Gastroesophageal sphincter (tissue), 4 donors: ENCODE measurements at regions not wholly inside any gene's neighbourhood (a gene's known extent, or its start where the extent isn't known, plus 50 kb on each side); places are given as distances from the start of the nearest gene placed in this dataset.

ENCODE experiments used
- ATAC-seq: fragments of 150-250 bp; one replicate; pipeline ENCODE4 v1.9.1; 2016; ENCODE audit warnings: mild to moderate bottlenecking, moderate library complexity
- H3K27ac ChIP-seq, 4 donors: fragments of 200-600 bp; sonication (generic) in 3 of 4; 1 replicate in 3 of 4; 2 replicates in 1 of 4; pipeline ENCODE4 v1.5.1; 2016 to 2019
- H3K27me3 ChIP-seq: fragments of 200-600 bp; sonication (generic); one replicate; pipeline ENCODE4 v1.5.1; 2019
- H3K36me3 ChIP-seq, 2 donors: fragments of 200-600 bp; sonication (generic); one replicate each; pipeline ENCODE4 v1.5.1; 2019; ENCODE audit warnings: control low read depth in 1 of 2
- H3K4me1 ChIP-seq, 3 donors: fragments of 200-600 bp; sonication (generic); 1 replicate in 2 of 3; 2 replicates in 1 of 3; pipeline ENCODE4 v1.5.1; 2016 to 2019; ENCODE audit warnings: control low read depth in 2 of 3
- H3K4me3 ChIP-seq, 2 donors: fragments of 200-600 bp; sonication (generic); one replicate each; pipeline ENCODE4 v1.5.1; 2019; ENCODE audit warnings: mild to moderate bottlenecking in 1 of 2, moderate library complexity in 1 of 2
- H3K9me3 ChIP-seq, 3 donors: fragments of 200-600 bp; sonication (generic); one replicate each; pipeline ENCODE4 v1.5.1; 2017 to 2019; ENCODE audit warnings: control low read depth in 2 of 3
- EP300 ChIP-seq: sonication (generic); formaldehyde crosslinking; IDR thresholded peaks from one replicate; pipeline ENCODE4 v1.6.1; 2017; ENCODE audit warnings: antibody characterized with exemption, mild to moderate bottlenecking
- POLR2A ChIP-seq, 2 donors: fragments of 450-650 bp; IDR thresholded peaks; one replicate each; pipeline ENCODE4 v1.6.1; 2017; ENCODE audit warnings: antibody characterized with exemption in 2 of 2, mild to moderate bottlenecking in 2 of 2, moderate library complexity in 1 of 2
- POLR2AphosphoS5 ChIP-seq: sonication (generic); formaldehyde crosslinking; IDR thresholded peaks from one replicate; pipeline ENCODE4 v1.6.1; 2017; ENCODE audit warnings: antibody characterized with exemption
- WGBS, 2 donors: methylation state at CpG; one replicate each; pipeline ENCODE4 v1.1.5; 2018; ENCODE audit warnings: low coverage in 1 of 2; 5-methylcytosine and 5-hydroxymethylcytosine counted together
- TF ChIP-seq, protein P1 (sequence below), 4 experiments: fragments of 200-600 bp in 2 of 4; fragments of 450-650 bp in 2 of 4; sonication (generic) in 1 of 4; IDR thresholded peaks; one replicate each; pipeline ENCODE4 v1.5.1; 2017 to 2019; ENCODE audit warnings: antibody characterized with exemption in 4 of 4, mild to moderate bottlenecking in 2 of 4, moderate library complexity in 2 of 4

- Histone ChIP-seq H3K4me1 (peaks cover 0 to 20% (median 3%) of the 10 kb centered on the region in 3 donors), H3K9me3 (no peaks in the 10 kb centered on the region), H3K4me3 (no peak overlapping the region), H3K27ac (no peak overlapping the region), H3K27me3 (no peaks in the 10 kb centered on the region), H3K36me3 (no peaks in the 10 kb centered on the region)
- ATAC-seq = no peak
- no peak for TF ChIP-seq EP300
- 83 to 100% methylated on average over 1 of the region's 1 CpG for WGBS, 2 donors
Measured at GRCh38 chr21:35527358-35527757, 478.3 kb upstream of the RUNX1 start.

- ATAC-seq = no peak
- WGBS, 2 donors = 0 to 60% methylated on average over 1 to 2 of the region's 2 CpGs
- H3K27ac ChIP-seq = no peak overlapping the region
Measured at GRCh38 chr21:35525443-35525842, 476.3 kb upstream of the RUNX1 start.

DNA sequence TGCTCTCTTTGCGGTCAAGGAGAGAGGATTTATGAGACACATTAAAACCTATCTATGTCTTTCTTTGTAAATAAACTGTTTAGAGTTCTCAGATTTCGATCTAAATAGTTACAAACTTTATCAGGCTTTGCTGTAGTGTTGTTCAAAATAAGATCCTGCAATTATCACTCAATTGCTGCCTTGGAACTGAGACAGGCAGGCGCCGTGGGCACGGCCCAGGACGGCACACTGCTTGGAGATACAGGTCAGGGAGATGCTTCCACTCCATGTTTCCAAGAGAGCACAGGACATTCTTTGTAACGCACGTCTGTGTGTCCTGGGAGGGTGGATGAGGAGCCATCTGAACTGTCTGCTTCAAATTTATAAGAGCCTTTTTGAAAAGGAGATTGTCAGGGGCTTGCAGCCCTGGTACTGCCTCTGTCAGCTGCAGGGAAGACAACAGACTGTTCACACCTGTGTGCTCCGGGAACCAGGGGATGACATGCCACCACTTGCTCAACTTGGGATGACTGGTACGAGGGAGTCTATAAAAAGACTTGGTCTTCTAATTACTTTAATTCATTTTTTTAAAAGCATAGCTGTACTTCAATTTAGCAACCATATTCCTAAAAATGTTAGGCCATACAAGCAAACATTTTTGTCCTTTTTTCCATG, 472.9 kb upstream of the RUNX1 start:
- H3K4me1 ChIP-seq = no peaks in the 10 kb centered on the region
- ATAC-seq = no peak
- H3K4me3 ChIP-seq = no peak overlapping the region
- no peak overlapping the region for H3K27ac ChIP-seq
- TF ChIP-seq EP300 (no peak), POLR2A (IDR thresholded peaks at IDR 0.05) (no peak)
- H3K36me3 ChIP-seq = no peaks in the 10 kb centered on the region
- 95 to 97% methylated on average over 3 to 6 of the region's 10 CpGs for WGBS, 2 donors
- H3K27me3 ChIP-seq = no peaks in the 10 kb centered on the region
- H3K9me3 ChIP-seq = no peaks in the 10 kb centered on the region

More at GRCh38 chr21:35525443-35525842, 476.3 kb upstream of the RUNX1 start:
- Histone ChIP-seq H3K4me1 (peaks cover 0 to 20% (median 3%) of the 10 kb centered on the region in 3 donors), H3K27me3 (no peaks in the 10 kb centered on the region), H3K4me3 (no peak overlapping the region), H3K36me3 (no peaks in the 10 kb centered on the region), H3K9me3 (no peaks in the 10 kb centered on the region)
- TF ChIP-seq POLR2AphosphoS5 = no peak
- TF ChIP-seq, protein P1, sequence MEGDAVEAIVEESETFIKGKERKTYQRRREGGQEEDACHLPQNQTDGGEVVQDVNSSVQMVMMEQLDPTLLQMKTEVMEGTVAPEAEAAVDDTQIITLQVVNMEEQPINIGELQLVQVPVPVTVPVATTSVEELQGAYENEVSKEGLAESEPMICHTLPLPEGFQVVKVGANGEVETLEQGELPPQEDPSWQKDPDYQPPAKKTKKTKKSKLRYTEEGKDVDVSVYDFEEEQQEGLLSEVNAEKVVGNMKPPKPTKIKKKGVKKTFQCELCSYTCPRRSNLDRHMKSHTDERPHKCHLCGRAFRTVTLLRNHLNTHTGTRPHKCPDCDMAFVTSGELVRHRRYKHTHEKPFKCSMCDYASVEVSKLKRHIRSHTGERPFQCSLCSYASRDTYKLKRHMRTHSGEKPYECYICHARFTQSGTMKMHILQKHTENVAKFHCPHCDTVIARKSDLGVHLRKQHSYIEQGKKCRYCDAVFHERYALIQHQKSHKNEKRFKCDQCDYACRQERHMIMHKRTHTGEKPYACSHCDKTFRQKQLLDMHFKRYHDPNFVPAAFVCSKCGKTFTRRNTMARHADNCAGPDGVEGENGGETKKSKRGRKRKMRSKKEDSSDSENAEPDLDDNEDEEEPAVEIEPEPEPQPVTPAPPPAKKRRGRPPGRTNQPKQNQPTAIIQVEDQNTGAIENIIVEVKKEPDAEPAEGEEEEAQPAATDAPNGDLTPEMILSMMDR (IDR thresholded peaks at IDR 0.05) = no peak
- no peak for TF ChIP-seq EP300
- no peak for TF ChIP-seq POLR2A (IDR thresholded peaks at IDR 0.05)

DNA sequence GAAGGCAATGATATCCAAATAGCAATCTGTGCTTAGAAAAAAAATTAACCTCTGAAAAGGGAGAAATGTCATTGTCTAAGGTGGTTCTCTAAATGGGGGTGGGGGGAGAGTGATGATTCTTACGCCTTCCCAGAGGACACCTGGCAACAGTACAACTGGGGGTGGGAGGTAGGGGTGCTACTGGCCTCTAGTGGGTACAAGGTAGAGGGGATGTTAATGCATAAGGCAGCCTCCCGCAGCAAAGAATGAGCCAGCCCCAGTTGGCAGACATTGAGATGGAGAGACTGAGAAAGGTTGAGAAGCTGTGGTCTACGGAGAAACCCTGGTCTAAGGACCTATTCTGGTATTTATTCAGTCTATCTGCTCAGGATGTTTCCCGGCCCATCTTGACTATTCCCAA, 472.2 kb upstream of the RUNX1 start:
- TF ChIP-seq POLR2A (IDR thresholded peaks at IDR 0.05) (no peak), POLR2AphosphoS5 (no peak), EP300 (no peak)
- TF ChIP-seq, protein P1 (IDR thresholded peaks at IDR 0.05) = no peak
- no peak for ATAC-seq
- Histone ChIP-seq H3K27me3 (no peaks in the 10 kb centered on the region), H3K27ac (no peak overlapping the region), H3K4me3 (no peak overlapping the region), H3K36me3 (no peaks in the 10 kb centered on the region), H3K4me1 (no peaks in the 10 kb centered on the region), H3K9me3 (no peaks in the 10 kb centered on the region)
- WGBS, 2 donors = 83 to 89% methylated on average over 3 to 4 of the region's 4 CpGs

GRCh38 chr21:35520856-35521255, 471.8 kb upstream of the RUNX1 start:
- no peaks in the 10 kb centered on the region for H3K9me3 ChIP-seq
- no peaks in the 10 kb centered on the region for H3K27me3 ChIP-seq
- TF ChIP-seq, protein P1 (IDR thresholded peaks at IDR 0.05) = no peak
- TF ChIP-seq EP300 = no peak
- TF ChIP-seq POLR2A (IDR thresholded peaks at IDR 0.05) = no peak
- no peak for TF ChIP-seq POLR2AphosphoS5
- no peaks in the 10 kb centered on the region for H3K4me1 ChIP-seq
- no peak overlapping the region for H3K4me3 ChIP-seq
- H3K27ac ChIP-seq = no peak overlapping the region
- WGBS, 2 donors = 88% methylated on average over 1 of the region's 1 CpG; no CpG with 5 or more reads in 1 of the 2 donors
- no peak for ATAC-seq
- no peaks in the 10 kb centered on the region for H3K36me3 ChIP-seq

DNA sequence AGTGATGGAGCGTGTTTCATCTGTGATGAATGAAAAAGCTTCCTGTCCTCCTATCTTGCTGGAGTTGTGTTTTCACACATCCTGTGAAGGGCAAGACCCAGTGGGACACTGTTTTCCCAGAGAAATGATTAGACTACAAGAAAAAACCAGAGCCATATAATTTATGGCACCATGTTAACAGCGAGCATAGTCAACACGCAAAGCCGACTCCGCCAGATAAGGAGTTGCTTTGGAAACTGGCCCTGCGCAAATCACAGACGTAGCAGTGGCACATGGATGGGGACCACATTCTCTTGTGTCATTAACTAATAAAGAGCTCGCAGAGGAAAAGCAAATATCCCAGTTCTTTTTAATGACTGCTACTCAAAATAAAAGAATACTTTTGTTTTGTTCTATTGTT, 471.2 kb upstream of the RUNX1 start:
- 60% methylated on average over 8 of the region's 8 CpGs; no CpG with 5 or more reads in 1 of the 2 donors for WGBS, 2 donors
- TF ChIP-seq POLR2A (IDR thresholded peaks at IDR 0.05) = no peak
- no peak for TF ChIP-seq EP300
- TF ChIP-seq, protein P1 (IDR thresholded peaks at IDR 0.05) = no peak
- no peak for TF ChIP-seq POLR2AphosphoS5
- no peaks in the 10 kb centered on the region for H3K9me3 ChIP-seq
- no peak overlapping the region for H3K4me3 ChIP-seq
- no peaks in the 10 kb centered on the region for H3K27me3 ChIP-seq
- no peaks in the 10 kb centered on the region for H3K4me1 ChIP-seq
- H3K27ac ChIP-seq = no peak overlapping the region
- H3K36me3 ChIP-seq = no peaks in the 10 kb centered on the region
- ATAC-seq = no peak
